CD4-positive, alpha-beta T cell treated with Interleukin-17A for 4 hours (primary cell): ENCODE measurements at regions not wholly inside any gene's neighbourhood (a gene's known extent, or its start where the extent isn't known, plus 50 kb on each side); places are given as distances from the start of the nearest gene placed in this dataset.

ENCODE experiments used
- DNase-seq: peaks from one replicate; pipeline ENCODE4 v3.0.0-alpha.2; 2020; ENCODE audit warnings: mixed read lengths

DNA sequence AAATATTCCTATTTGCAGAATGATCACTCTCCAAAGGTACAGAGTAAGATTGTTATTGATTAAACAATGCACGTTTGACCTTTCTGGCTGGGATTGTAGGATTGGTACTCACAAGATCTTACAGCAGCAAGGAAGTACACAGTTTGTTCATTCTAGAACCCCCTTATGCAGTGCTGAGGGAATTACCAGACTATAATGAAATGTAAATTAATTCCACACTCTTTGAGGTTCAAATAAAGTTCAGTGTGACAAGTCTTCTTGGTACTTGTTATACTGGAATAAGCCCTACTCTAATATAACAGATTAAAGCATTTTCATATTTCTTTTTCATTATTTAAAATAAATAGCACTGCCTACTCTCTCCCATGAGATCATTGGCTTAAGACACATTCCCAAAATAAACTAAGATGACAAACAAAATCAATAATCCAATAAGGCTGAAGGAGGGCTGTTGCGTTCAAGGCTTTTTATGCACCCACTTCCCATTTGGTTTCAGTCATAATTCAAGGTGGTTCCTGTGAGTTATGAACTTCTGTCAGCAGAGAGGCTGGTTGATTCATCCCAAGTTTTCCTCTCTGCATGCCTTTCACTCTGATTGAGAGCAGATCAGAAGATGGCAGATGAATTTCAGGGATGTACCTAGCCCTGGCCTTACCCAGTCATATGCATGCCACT, 881.5 kb downstream of the C6orf118 start:
- no peak for DNase-seq

GRCh38 chr6:164424489-164424888, 884.9 kb downstream of the C6orf118 start:
- DNase-seq: no peak

DNA sequence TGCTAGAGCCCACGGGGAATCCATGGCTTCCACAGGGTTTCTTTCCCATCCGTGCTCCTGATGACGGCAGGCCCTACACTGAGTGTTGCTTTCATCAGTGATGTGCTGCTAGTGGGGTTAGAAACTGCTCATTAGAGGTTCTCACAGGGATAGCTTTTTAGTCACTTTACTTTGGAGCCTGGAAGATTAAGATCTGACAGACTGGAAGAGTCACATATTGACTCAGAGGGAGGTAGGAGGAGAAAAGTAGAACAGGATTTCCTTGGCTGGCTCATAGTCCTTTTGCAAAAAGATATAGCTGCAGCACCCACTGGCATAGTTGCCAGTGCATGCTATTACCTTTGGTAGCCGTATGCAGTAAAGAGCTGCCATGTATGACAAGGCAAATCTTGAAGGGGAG, 890.3 kb downstream of the C6orf118 start:
- no peak for DNase-seq

GRCh38 chr6:164418262-164418588, 891.2 kb downstream of the C6orf118 start:
- no peak for DNase-seq

DNA sequence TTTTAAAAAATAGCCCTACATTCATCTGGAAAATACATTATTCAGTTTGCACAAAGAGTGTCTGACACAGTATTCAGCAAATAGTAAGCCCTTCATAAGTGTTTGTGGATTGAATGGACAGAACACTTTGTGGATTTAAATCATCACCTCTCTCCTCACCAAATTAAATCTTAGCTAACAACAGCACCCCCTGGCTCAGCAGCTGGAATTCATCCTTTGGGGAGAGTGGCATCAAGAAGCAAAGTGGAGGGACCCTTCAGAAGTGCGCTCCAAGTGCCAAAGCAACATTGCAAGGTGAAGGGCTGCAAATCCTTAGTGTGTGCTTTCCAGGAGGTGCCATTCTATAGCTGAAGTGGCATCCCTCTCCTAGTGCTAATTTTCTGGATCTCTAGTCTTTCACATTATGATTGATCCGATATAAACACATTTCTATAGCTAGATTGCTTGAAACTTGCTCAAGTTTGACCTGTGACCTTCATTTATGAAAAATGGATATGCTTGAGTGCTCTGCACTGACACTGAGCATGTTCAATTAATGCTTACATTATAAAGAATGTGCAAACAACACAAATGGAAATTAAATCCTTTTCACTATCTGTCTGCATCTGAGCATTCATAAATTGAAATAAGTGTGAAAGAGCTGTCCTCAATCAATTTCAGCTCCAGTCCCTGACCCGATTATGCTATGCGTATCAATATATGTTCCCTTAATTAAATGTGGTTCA, 891.7 kb downstream of the C6orf118 start:
- DNase-seq: no peak

- DNase-seq: no peak
Observed at GRCh38 chr6:164415832-164416563, 893.4 kb downstream of the C6orf118 start.

DNA sequence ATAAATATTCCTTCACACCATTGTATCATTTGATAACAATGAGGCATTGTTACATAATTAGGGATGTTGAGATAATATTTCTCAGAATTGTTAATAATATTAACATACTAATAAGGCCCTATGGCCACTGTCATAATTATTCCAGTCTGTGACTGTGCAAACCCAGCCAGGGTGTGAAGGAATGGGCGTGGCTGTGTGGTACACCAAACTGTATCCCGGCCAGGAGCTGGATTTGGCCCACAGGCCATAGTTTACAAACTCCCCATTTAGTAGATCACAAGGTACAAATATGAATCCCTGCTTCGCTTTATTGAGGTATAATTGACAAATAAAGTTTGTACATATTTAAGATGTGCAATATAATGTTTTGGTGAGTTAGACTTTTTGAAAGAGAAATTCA, 894.7 kb downstream of the C6orf118 start:
- DNase-seq: no peak

GRCh38 chr6:164412566-164412965, 896.8 kb downstream of the C6orf118 start:
- no peak for DNase-seq

DNA sequence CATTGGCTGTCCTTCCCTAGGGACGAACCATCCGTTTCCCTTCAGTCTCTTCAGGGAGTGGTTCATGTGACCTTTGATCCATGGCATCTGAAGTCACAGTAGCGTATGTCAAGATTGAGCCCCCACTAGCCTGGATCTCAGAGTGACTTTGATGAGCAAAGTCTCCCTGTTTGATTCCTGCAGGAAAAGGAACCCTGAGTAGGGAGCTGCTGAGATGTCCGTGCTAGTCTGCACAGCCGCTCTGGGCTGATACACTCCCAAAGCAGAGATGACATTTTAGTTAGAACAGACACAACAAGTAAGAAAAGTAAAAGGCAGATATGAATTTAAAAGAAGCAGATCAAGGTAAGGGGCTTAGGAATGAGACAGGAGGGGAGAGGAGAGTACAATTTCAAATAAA, 899.4 kb downstream of the C6orf118 start:
- no peak for DNase-seq

DNA sequence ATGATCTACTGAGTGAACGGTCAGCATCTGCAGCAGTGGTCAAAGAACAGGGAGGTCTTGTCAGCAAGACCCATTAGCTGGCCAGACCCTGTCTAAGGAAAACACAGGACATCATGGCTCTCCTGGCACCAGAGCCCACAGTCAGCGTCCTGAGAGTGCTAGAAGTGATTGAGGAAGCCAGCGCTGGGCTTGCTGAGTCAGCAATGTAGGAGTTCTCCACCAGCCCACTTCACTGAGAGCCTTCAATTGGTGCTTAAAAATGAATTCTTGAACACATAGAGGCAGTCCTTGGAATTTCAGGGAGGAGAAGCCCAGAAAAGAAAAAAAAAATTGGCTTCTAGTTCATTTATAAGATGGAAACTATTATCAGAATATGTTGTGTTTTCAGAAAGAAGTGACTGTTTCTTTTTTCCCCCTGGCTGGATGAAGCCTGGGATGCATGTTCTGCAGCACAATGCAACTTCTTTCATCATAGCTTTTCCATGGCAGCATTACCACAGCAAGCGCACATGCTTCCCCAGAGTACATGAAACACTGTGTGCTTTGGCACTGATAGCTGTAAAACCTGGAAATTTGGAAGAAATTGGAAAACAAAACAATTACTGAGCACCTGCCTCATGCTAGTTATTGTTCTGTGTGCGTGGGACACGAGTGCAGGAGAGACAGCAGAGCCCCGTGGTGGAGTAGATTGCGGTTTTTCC, 899.9 kb downstream of the C6orf118 start:
- no peak for DNase-seq

DNA sequence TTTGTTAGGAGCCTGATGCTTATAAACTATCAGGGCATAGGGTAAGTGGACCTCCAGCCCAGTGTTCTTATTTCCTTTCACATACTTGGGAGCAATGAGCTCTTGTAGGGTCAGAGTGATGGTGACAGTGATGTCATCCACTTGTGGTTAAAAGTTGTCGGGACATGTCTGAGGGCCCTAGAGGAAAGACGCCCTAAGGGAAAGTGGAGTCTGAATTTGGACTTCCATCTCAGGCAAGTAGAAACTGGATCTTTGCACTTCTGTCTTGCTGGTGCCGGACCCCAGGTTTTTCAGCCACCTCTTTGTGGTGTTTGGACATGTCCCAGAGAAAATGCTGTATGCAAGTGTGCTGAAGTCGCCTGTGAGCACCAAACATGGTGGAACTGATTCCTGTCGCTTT, 900.5 kb downstream of the C6orf118 start:
- DNase-seq: no peak

DNA sequence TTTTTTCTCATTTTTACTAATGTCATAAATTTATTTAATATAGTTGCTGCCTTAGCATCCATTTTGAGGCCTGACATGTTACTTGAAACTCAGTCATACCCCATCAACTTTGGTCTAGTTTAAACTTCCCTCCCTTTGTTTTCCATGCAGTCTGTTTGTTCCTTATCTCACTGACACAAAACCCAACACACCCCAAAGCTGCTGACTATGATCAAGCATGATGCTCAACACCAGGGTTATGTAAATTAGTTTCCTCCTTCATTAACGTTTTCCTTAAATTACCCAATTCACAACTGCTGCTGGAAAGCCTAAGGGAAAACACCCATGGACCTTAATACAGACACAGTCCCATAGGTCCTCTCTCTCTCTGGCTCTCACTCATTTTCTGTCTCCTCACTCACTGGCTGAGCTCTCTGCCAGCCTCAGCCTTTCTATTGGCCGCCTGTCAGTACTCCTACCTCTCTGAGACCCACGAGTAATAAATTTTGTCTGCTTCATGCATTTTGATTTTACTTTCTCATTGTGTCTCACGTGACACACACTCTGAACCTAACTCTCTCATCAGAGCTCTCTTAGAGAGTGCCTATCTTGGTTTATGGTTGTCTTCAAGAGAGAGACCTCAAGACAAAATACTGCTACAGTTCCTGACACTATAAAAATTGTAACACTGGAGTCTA, 904.5 kb downstream of the C6orf118 start:
- DNase-seq: no peak

- DNase-seq: no peak
Observed at GRCh38 chr6:164401871-164402270, 907.5 kb downstream of the C6orf118 start.

- DNase-seq: no peak
Observed at GRCh38 chr6:164398647-164399046, 910.8 kb downstream of the C6orf118 start.

- DNase-seq: no peak
Observed at GRCh38 chr6:164396071-164397047, 913.0 kb downstream of the C6orf118 start.

- DNase-seq: no peak
Observed at GRCh38 chr6:164379795-164380194, 929.6 kb downstream of the C6orf118 start.

DNA sequence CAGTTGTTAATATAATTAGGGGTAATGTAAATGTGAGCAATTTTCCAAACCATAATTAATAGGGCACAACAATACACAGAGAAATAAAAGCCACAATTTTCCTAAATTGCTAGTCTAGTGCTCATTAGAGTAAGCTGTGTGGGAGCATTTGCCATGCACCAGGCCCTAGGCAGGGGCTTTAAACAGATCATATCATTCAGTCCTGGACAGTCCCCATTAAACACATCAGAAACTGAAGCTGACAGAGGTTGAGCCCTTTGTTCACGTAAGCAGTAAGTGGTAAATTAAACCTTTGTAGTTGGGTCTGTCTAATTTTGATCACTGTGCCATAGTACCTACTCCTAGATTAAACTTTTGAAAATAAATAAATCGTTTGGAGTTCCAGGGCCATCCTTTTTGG, 931.1 kb downstream of the C6orf118 start:
- no peak for DNase-seq

- DNase-seq: no peak
Observed at GRCh38 chr6:164377348-164377918, 932.0 kb downstream of the C6orf118 start.

DNA sequence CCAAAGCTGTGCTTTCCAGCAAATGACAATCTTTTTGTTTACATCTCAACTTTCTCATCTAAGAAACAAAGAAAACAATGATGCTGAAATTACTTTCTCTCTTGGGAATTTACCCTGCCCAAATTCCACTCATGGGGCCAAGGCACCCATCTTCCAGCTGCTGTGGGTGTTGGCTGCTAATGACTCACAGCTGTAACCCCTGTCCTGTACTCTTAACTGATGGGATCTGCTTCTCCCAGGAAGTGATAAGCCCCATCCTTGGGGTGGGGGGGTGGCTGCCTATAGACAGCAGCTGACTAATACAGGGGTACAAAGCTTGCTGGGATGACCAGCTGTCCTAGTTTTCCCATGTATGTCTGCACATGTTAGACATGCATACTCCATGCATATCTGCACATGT, 938.6 kb downstream of the C6orf118 start:
- no peak for DNase-seq

DNA sequence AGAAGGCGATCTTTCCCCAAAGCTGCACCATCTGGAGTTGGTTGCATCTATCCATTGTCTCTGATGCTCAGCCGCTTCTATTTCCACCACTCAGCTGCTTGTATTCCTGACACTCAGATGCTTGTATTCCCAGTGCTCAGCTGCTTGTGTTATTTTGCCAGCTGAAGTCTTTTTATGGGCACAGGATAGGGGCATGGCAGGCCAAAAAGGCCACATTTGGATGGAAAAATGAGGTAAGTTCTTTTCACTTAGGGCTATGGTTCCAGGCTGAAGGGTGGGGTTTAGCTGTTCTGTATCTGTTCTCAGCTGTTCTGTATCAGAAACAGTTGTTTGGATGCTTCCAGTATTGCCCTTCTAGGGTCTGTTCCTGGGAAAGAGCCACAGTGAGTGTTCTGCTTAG, 944.9 kb downstream of the QKI start:
- DNase-seq: no peak

DNA sequence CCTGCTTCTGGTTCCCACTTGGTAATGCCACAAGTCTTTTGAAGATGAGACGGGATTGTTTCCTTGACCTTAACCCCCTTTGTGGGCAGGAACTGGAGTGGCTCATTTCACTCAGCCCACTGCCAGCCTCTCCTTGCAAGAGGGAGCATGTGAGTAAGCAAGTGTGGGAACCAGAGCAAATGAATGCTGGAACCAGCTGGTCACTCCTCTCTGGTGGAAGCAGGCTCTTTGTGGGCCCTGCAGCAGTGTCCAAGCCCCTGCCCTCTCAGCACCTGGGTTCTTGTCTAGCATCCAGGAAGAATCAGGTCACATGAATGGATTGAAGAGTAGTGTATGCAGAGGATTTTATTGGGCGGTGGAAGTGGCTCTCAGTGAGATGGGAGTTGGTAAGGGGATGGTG, 944.5 kb downstream of the QKI start:
- no peak for DNase-seq
